ENCODE measurements at regions not wholly inside any gene's neighbourhood (a gene's known extent, or its start where the extent isn't known, plus 50 kb on each side); places are given as distances from the start of the nearest gene placed in this dataset.

GRCh38 chr5:12648558-12648957 is 744.3 kb upstream of the CTNND2 start:
- TF ChIP-seq CTCF (IDR thresholded peaks at IDR 0.05; ENCODE audit: insufficient read depth, low read depth, low read length, missing control alignments) = no peak
- H3K4me3 ChIP-seq (ENCODE audit: low read depth, low read length) = no peak overlapping the region
- no peak for DNase-seq (ENCODE audit: low read depth)

- TF ChIP-seq CTCF (IDR thresholded peaks at IDR 0.05; ENCODE audit: insufficient read depth, low read depth, low read length, missing control alignments) = no peak
- DNase-seq (ENCODE audit: low read depth) = no peak
- no peak overlapping the region for H3K4me3 ChIP-seq (ENCODE audit: low read depth, low read length)
Observed at GRCh38 chr5:12647613-12648012, 743.4 kb upstream of the CTNND2 start.

- no peak for DNase-seq (ENCODE audit: low read depth)
- no peak for TF ChIP-seq CTCF (IDR thresholded peaks at IDR 0.05; ENCODE audit: insufficient read depth, low read depth, low read length, missing control alignments)
Observed at GRCh38 chr5:12645582-12645981, 741.3 kb upstream of the CTNND2 start.

GRCh38 chr5:12636209-12636608 is 732.0 kb upstream of the CTNND2 start:
- no peak for TF ChIP-seq CTCF (IDR thresholded peaks at IDR 0.05; ENCODE audit: insufficient read depth, low read depth, low read length, missing control alignments)
- no peak overlapping the region for H3K4me3 ChIP-seq (ENCODE audit: low read depth, low read length)
- DNase-seq (ENCODE audit: low read depth) = no peak

More at GRCh38 chr5:12645582-12645981, 741.3 kb upstream of the CTNND2 start:
- no peak overlapping the region for H3K4me3 ChIP-seq (ENCODE audit: low read depth, low read length)

- H3K4me3 ChIP-seq (ENCODE audit: low read depth, low read length) = no peak overlapping the region
- no peak for TF ChIP-seq CTCF (IDR thresholded peaks at IDR 0.05; ENCODE audit: insufficient read depth, low read depth, low read length, missing control alignments)
- no peak for DNase-seq (ENCODE audit: low read depth)
Observed at GRCh38 chr5:12626556-12626955, 722.3 kb upstream of the CTNND2 start.

GRCh38 chr5:12625667-12626263 is 721.5 kb upstream of the CTNND2 start:
- TF ChIP-seq CTCF (IDR thresholded peaks at IDR 0.05; ENCODE audit: insufficient read depth, low read depth, low read length, missing control alignments) = no peak
- DNase-seq (ENCODE audit: low read depth) = no peak
- no peak overlapping the region for H3K4me3 ChIP-seq (ENCODE audit: low read depth, low read length)

All from GM12865 (cell line).